KMS-11 (cell line): ENCODE measurements at regions not wholly inside any gene's neighbourhood (a gene's known extent, or its start where the extent isn't known, plus 50 kb on each side); places are given as distances from the start of the nearest gene placed in this dataset.

Source experiments
- H2AFZ ChIP-seq: fragments of 200-600 bp; sonication (generic); 2 replicates; pipeline ENCODE4 v1.6.1; 2016; ENCODE audit warnings: antibody characterized with exemption, mixed run types, low read depth
- H3K27ac ChIP-seq: fragments of 200-600 bp; sonication (generic); 2 replicates; pipeline ENCODE4 v1.6.1; 2016; ENCODE audit warnings: mild to moderate bottlenecking, mixed run types
- H3K27me3 ChIP-seq: fragments of 200-600 bp; sonication (generic); 2 replicates; pipeline ENCODE4 v1.6.1; 2017; ENCODE audit warnings: mild to moderate bottlenecking, low read depth, mixed run types, moderate library complexity; ENCODE audit not compliant: insufficient read depth
- H3K36me3 ChIP-seq: fragments of 200-600 bp; sonication (generic); 2 replicates; pipeline ENCODE4 v1.6.1; 2017; ENCODE audit warnings: mild to moderate bottlenecking, mixed run types; ENCODE audit not compliant: insufficient read depth
- H3K4me1 ChIP-seq: fragments of 200-600 bp; sonication (generic); 2 replicates; pipeline ENCODE4 v1.6.1; 2016; ENCODE audit warnings: mild to moderate bottlenecking, low read depth, mixed run types; ENCODE audit not compliant: poor library complexity, severe bottlenecking
- H3K4me2 ChIP-seq: fragments of 200-600 bp; sonication (generic); 2 replicates; pipeline ENCODE4 v1.7.0; 2016; ENCODE audit warnings: mild to moderate bottlenecking, mixed run types
- H3K4me3 ChIP-seq: fragments of 200-600 bp; sonication (generic); IDR thresholded peaks from 2 replicates; pipeline ENCODE4 v1.6.1; 2017; ENCODE audit warnings: low read depth, low read length, mixed read lengths; ENCODE audit not compliant: insufficient read depth
- H3K79me2 ChIP-seq: fragments of 200-600 bp; sonication (generic); 2 replicates; pipeline ENCODE4 v1.6.1; 2016; ENCODE audit warnings: low read depth, mixed run types; ENCODE audit not compliant: insufficient read depth
- H3K9ac ChIP-seq: fragments of 200-600 bp; sonication (generic); 2 replicates; pipeline ENCODE4 v1.6.1; 2016; ENCODE audit warnings: mild to moderate bottlenecking, mixed run types
- H4K20me1 ChIP-seq: fragments of 200-600 bp; sonication (generic); 2 replicates; pipeline ENCODE4 v1.6.1; 2016; ENCODE audit warnings: mild to moderate bottlenecking, mixed run types; ENCODE audit not compliant: insufficient read depth
- CTCF ChIP-seq: fragments of 200-600 bp; sonication (generic); conservative IDR thresholded peaks from 2 replicates; pipeline ENCODE4 v1.6.1; 2017; ENCODE audit warnings: low read depth, mild to moderate bottlenecking, antibody characterized with exemption, low read length, moderate library complexity, mixed read lengths

- Histone ChIP-seq H2AFZ (no peak overlapping the region), H3K4me1 (no peaks in the 10 kb centered on the region)
- TF ChIP-seq CTCF, result no peak
Measured at GRCh38 chr16:64437706-64438324, 684.0 kb downstream of the CDH11 start.

GRCh38 chr16:64434526-64435069 lies 687.3 kb downstream of the CDH11 start:
- TF ChIP-seq CTCF, result no peak
- H3K4me1 ChIP-seq, result no peaks in the 10 kb centered on the region
- no peak overlapping the region for H3K4me3 ChIP-seq
- H3K27ac ChIP-seq, result no peak overlapping the region
- no peaks in the 10 kb centered on the region for H4K20me1 ChIP-seq
- no peak overlapping the region for H3K9ac ChIP-seq
- H3K36me3 ChIP-seq, result no peaks in the 10 kb centered on the region
- no peak overlapping the region for H2AFZ ChIP-seq
- no peaks in the 10 kb centered on the region for H3K79me2 ChIP-seq
- H3K27me3 ChIP-seq, result no peaks in the 10 kb centered on the region
- no peak overlapping the region for H3K4me2 ChIP-seq

More at GRCh38 chr16:64437706-64438324, 684.0 kb downstream of the CDH11 start:
- Histone ChIP-seq H4K20me1 (no peaks in the 10 kb centered on the region), H3K9ac (no peak overlapping the region), H3K4me2 (no peak overlapping the region), H3K4me3 (no peak overlapping the region), H3K27me3 (no peaks in the 10 kb centered on the region), H3K36me3 (no peaks in the 10 kb centered on the region), H3K27ac (no peak overlapping the region), H3K79me2 (no peaks in the 10 kb centered on the region)

- no peaks in the 10 kb centered on the region for H3K36me3 ChIP-seq
- no peaks in the 10 kb centered on the region for H4K20me1 ChIP-seq
- no peaks in the 10 kb centered on the region for H3K27me3 ChIP-seq
- no peak overlapping the region for H3K27ac ChIP-seq
- H2AFZ ChIP-seq, result no peak overlapping the region
- no peak overlapping the region for H3K4me2 ChIP-seq
- no peak overlapping the region for H3K4me3 ChIP-seq
- no peak for TF ChIP-seq CTCF
- peaks cover 7% of the 10 kb centered on the region for H3K4me1 ChIP-seq
- H3K9ac ChIP-seq, result no peak overlapping the region
- no peaks in the 10 kb centered on the region for H3K79me2 ChIP-seq
Measured at GRCh38 chr16:64428463-64429113, 693.3 kb downstream of the CDH11 start.

- no peak overlapping the region for H3K4me3 ChIP-seq
- no peaks in the 10 kb centered on the region for H3K79me2 ChIP-seq
- no peak overlapping the region for H2AFZ ChIP-seq
- TF ChIP-seq CTCF, result no peak
- no peaks in the 10 kb centered on the region for H3K36me3 ChIP-seq
- H3K27me3 ChIP-seq, result no peaks in the 10 kb centered on the region
- H3K4me1 ChIP-seq, result peaks cover 7% of the 10 kb centered on the region
- no peak overlapping the region for H3K27ac ChIP-seq
- no peak overlapping the region for H3K9ac ChIP-seq
- H4K20me1 ChIP-seq, result no peaks in the 10 kb centered on the region
- H3K4me2 ChIP-seq, result no peak overlapping the region
Measured at GRCh38 chr16:64426131-64426666, 695.7 kb downstream of the CDH11 start.
